K562 (cell line): ENCODE measurements at regions not wholly inside any gene's neighbourhood (a gene's known extent, or its start where the extent isn't known, plus 50 kb on each side); places are given as distances from the start of the nearest gene placed in this dataset.

Source experiments
- ATAC-seq: fragments of 200-7000 bp; cut with Tn5 transposase; 3 replicates; pipeline ENCODE4 v1.9.1; 2020; ENCODE audit warnings: moderate library complexity
- BruUV-seq: library from RNA; stranded (reverse); fragments of 400-500 nt; replicated peaks from 2 replicates; lab custom pipeline; 2021; lab: Mats Ljungman, UMichigan
- CTCF ChIA-PET: fragments of 300-600 bp; formaldehyde crosslinking; extraction: SDS; loops from one replicate; lab custom pipeline; 2021; ENCODE audit warnings: low intra/inter-chr PET ratio; lab: Yijun Ruan, JAX
- POLR2A ChIA-PET: fragments of 300-600, 350-650 bp; sonication (Branson Sonifier 250); formaldehyde crosslinking; extraction: SDS; loops from one replicate; lab custom pipeline; 2021; ENCODE audit warnings: antibody characterized with exemption, inconsistent platforms; lab: Yijun Ruan, JAX
- DNase-seq, 4 experiments: peaks; one replicate each; pipeline versions ENCODE4 v3.0.0 to v3.0.0-alpha.2; 2011 to 2018; ENCODE audit warnings: low spot score in 3 of 4, mixed read lengths in 3 of 4; ENCODE audit errors: extremely low read depth in 1 of 4
- FAIRE-seq: peaks from 2 replicates; lab custom pipeline; 2011; peaks lifted over from hg19 to GRCh38; lab: Jason Lieb, UNC
- H2AFZ ChIP-seq: 2 replicates; pipeline ENCODE4 v1.6.0; 2011; ENCODE audit warnings: low read depth, low read length, control low read depth, inconsistent platforms
- H3K27ac ChIP-seq: fragments of 200-600 bp; 3 replicates; pipeline ENCODE4 v1.8.0; 2011; ENCODE audit warnings: low read depth, mild to moderate bottlenecking, control low read depth, inconsistent platforms, low read length, moderate library complexity, mixed read lengths; ENCODE audit errors: extremely low read depth
- H3K27me3 ChIP-seq, 2 experiments: fragments of 300-600 bp in 1 of 2; 2 replicates in 1 of 2; 3 replicates in 1 of 2; pipeline versions ENCODE4 v1.6.0 to v1.8.0; 2011; ENCODE audit warnings: inconsistent platforms in 2 of 2, low read length in 2 of 2, mild to moderate bottlenecking in 1 of 2, mixed read lengths in 1 of 2, moderate library complexity in 1 of 2; ENCODE audit not compliant: control insufficient read depth in 2 of 2, insufficient read depth in 2 of 2
- H3K36me3 ChIP-seq: fragments of 300-600 bp; 3 replicates; pipeline ENCODE4 v1.8.0; 2011; ENCODE audit warnings: mild to moderate bottlenecking, low read length, inconsistent platforms; ENCODE audit not compliant: control insufficient read depth, insufficient read depth
- H3K4me1 ChIP-seq, 2 experiments: fragments of 200-600 bp in 1 of 2; replicated peaks in 1 of 2; 2 replicates in 1 of 2; 3 replicates in 1 of 2; pipeline versions ENCODE4 v1.5.1 to v1.8.0; 2011; ENCODE audit warnings: inconsistent platforms in 2 of 2, low read length in 2 of 2, mild to moderate bottlenecking in 1 of 2, mixed read lengths in 1 of 2, moderate library complexity in 1 of 2; ENCODE audit not compliant: control insufficient read depth in 2 of 2, insufficient read depth in 2 of 2
- H3K4me2 ChIP-seq: 2 replicates; pipeline ENCODE4 v1.6.1; 2011; ENCODE audit warnings: low read length, control low read depth, inconsistent platforms, mixed read lengths; ENCODE audit not compliant: insufficient read depth
- H3K4me3 ChIP-seq: fragments of 200-600 bp; sonication (generic), shearing (Covaris generic); 2 replicates; pipeline ENCODE4 v1.5.1; 2016; ENCODE audit warnings: control low read depth, inconsistent platforms
- H3K79me2 ChIP-seq: fragments of 200-600 bp; 3 replicates; pipeline ENCODE4 v1.8.0; 2011; ENCODE audit warnings: low read length, inconsistent platforms; ENCODE audit not compliant: control insufficient read depth, insufficient read depth
- H3K9ac ChIP-seq, 2 experiments: 2 replicates each; pipeline versions ENCODE4 v1.6.0 to v1.6.1; 2011; ENCODE audit warnings: low read depth in 2 of 2, low read length in 2 of 2, control low read depth in 1 of 2, inconsistent platforms in 1 of 2, mild to moderate bottlenecking in 1 of 2, mixed read lengths in 1 of 2; ENCODE audit not compliant: insufficient read depth in 1 of 2
- H3K9me1 ChIP-seq: one replicate; pipeline ENCODE4 v1.6.0; 2011; ENCODE audit warnings: inconsistent platforms, mild to moderate bottlenecking, low read length, moderate library complexity; ENCODE audit not compliant: control insufficient read depth, insufficient read depth
- H3K9me3 ChIP-seq: replicated peaks from 2 replicates; pipeline ENCODE4 v1.5.1; 2011; ENCODE audit warnings: low read depth, low read length, inconsistent platforms; ENCODE audit not compliant: control insufficient read depth, insufficient read depth
- H4K20me1 ChIP-seq: replicated peaks from 2 replicates; pipeline ENCODE4 v1.6.1; 2011; ENCODE audit warnings: low read length, inconsistent platforms, mixed read lengths; ENCODE audit not compliant: control insufficient read depth, insufficient read depth
- CREB5 ChIP-seq: fragments of 250-450 bp; sonication (Bioruptor Pico); IDR thresholded peaks from 2 replicates; pipeline ENCODE4 v1.5.0; 2020; ENCODE audit warnings: mild to moderate bottlenecking
- CREBBP ChIP-seq: IDR thresholded peaks from one replicate; pipeline ENCODE4 v1.6.1; 2012; ENCODE audit warnings: low read depth, mild to moderate bottlenecking, control low read depth, inconsistent platforms, low read length
- GTF3C2 ChIP-seq: IDR thresholded peaks from 3 replicates; pipeline ENCODE4 v1.6.1; 2011; ENCODE audit warnings: borderline replicate concordance, mild to moderate bottlenecking, moderate library complexity; ENCODE audit not compliant: insufficient read length; ENCODE audit errors: extremely low read depth
- HNRNPH1 ChIP-seq: fragments of 200-400 bp; formaldehyde crosslinking; optimal IDR thresholded peaks from 2 replicates; pipeline ENCODE3; 2017; ENCODE audit warnings: low read depth, mild to moderate bottlenecking, low read length, moderate library complexity
- MTA1 ChIP-seq: fragments of 450-650 bp; IDR thresholded peaks from 2 replicates; pipeline ENCODE4 v1.6.1; 2017; ENCODE audit warnings: borderline replicate concordance
- MYNN ChIP-seq, 2 experiments: sonication (generic); formaldehyde crosslinking in 1 of 2; IDR thresholded peaks; 2 replicates each; pipeline versions ENCODE4 v1.5.0 to v1.6.1; 2016 to 2020; ENCODE audit warnings: antibody characterized with exemption in 1 of 2, missing genetic modification reagents in 1 of 2
- POLR2H ChIP-seq: IDR thresholded peaks from 2 replicates; pipeline ENCODE4 v1.6.1; 2016; ENCODE audit warnings: missing genetic modification characterization, low read depth, mild to moderate bottlenecking, control low read depth, missing compliant biosample characterization, moderate library complexity
- SRSF1 ChIP-seq: fragments of 200-400 bp; formaldehyde crosslinking; IDR thresholded peaks from 2 replicates; pipeline ENCODE4 v1.6.1; 2017; ENCODE audit warnings: mild to moderate bottlenecking, low read depth, low read length, moderate library complexity
- ZNF518B ChIP-seq: fragments of 250-450 bp; sonication (Bioruptor Pico); IDR thresholded peaks from 2 replicates; pipeline ENCODE4 v1.5.0; 2021; ENCODE audit warnings: mild to moderate bottlenecking, moderate library complexity
- in situ Hi-C: fragments of 300-500 bp; cut with MboI; formaldehyde crosslinking; loops from 4 replicates; pipeline ENCODE4 v1.15.0; 2018; ENCODE audit warnings: inconsistent platforms, mixed read lengths
- intact Hi-C: fragments of 100-400 bp; cut with micrococcal nuclease; formaldehyde crosslinking; loops from 2 replicates; pipeline ENCODE4 v1.14.2; 2022
- TF ChIP-seq, protein P1 (sequence below), 2 experiments: fragments of 450-650 bp in 1 of 2; sonication (generic) in 1 of 2; formaldehyde crosslinking; conservative IDR thresholded peaks; 2 replicates each; pipeline versions ENCODE4 v1.4.0 to v1.8.1; 2020 to 2022; ENCODE audit warnings: mild to moderate bottlenecking in 1 of 2, missing genetic modification reagents in 1 of 2

DNA sequence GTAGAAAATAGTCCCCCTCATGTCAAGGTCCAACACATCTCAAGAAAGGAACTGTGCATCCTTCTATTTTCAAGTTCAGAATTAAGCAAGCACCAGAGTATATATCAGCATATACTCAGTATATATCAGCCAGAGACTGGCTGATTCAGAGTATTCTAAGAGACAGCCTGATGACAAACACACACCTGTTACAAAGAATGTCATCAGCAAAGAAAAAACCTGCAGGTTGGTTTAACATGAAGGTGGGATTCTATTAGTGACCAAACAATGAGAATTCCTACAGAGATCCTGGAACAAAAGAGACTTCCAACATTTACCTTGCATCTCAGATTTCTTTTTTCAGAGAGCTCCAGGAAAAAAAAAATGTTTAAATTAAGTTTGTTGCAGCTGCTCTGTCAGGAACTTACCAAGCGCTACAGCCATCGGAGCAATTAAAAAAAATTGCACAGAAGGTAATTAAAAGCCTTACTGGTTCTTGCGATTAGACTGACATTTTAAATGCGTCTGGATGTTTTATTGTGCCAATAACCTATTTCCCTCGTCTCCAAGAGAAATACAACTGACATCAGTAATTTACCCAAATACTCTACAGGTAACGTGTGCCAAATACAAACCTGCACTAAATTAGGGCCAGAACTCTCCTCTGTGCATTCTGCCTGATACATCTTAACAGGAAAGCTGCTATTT lies 218.1 kb downstream of the HNMT start (continued):
- TF ChIP-seq, protein P1, sequence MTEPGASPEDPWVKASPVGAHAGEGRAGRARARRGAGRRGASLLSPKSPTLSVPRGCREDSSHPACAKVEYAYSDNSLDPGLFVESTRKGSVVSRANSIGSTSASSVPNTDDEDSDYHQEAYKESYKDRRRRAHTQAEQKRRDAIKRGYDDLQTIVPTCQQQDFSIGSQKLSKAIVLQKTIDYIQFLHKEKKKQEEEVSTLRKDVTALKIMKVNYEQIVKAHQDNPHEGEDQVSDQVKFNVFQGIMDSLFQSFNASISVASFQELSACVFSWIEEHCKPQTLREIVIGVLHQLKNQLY (CRISPR knock-in tag; conservative IDR thresholded peaks at IDR 0.05) = no peak
- TF ChIP-seq SRSF1 (no peak), CREBBP (no peak), HNRNPH1 (no peak)

DNA sequence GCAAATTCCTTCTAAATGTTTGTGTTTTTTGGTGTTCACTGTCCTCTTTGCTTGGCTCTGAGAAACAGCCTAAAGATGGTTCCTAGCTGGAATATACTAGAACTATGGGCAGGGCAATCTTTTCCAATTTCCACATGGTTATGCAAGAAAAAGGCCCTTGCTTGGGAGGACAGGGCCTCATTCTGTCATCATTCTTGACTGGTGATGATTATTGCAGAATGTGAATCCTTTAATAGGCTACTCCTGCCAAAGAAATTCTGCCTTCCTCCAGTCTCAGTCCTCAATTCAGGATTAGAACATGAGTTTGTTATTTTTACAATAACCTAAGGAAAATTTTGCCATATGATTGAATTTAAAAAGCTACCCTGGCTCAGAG lies 218.7 kb downstream of the HNMT start:
- no peaks in the 10 kb centered on the region for H3K9me3 ChIP-seq
- FAIRE-seq = no peak
- H4K20me1 ChIP-seq = no peaks in the 10 kb centered on the region
- ChIA-PET CTCF (no interaction called here), POLR2A (interaction anchor here (1.1 kb wide), 1 partner anchor 22 kb away, joined by 3 read pairs; no protein-coding TSS in a partner anchor)
- no peaks in the 10 kb centered on the region for H3K4me1 ChIP-seq
- no peaks in the 10 kb centered on the region for H3K9me1 ChIP-seq
- no peak overlapping the region for H3K27ac ChIP-seq
- H3K79me2 ChIP-seq = no peaks in the 10 kb centered on the region
- H3K36me3 ChIP-seq = no peaks in the 10 kb centered on the region
- intact Hi-C loops = no loop called here
- no TSS peak for BruUV-seq
- no peak overlapping the region for H3K4me2 ChIP-seq
- no peaks in the 10 kb centered on the region for H3K27me3 ChIP-seq
- in situ Hi-C loops = no loop called here
- H2AFZ ChIP-seq = no peak overlapping the region
- no peak overlapping the region for H3K9ac ChIP-seq
- H3K4me3 ChIP-seq = no peak overlapping the region
- no peak for ATAC-seq
- DNase-seq = no peak
- TF ChIP-seq ZNF518B (no peak), MYNN (IDR thresholded peaks at IDR 0.05) (no peak), MYNN (CRISPR knock-in tag; IDR thresholded peaks at IDR 0.05) (no peak), POLR2H (tag) (no peak), CREB5 (CRISPR knock-in tag) (no peak), MTA1 (no peak), GTF3C2 (no peak)
